ENCODE measurements at regions not wholly inside any gene's neighbourhood (a gene's known extent, or its start where the extent isn't known, plus 50 kb on each side); places are given as distances from the start of the nearest gene placed in this dataset.
"Not testable (repeated sequence)": the region's sequence is repeated elsewhere in the genome, so short reads cannot be mapped to it uniquely, and the experiment has no call there.

- DNase-seq, result no peak
These were observed 244.1 kb upstream of the ZNF385D start for GRCh38 chr3:21995079-21995607.

GRCh38 chr3:22007368-22007767 lies 256.4 kb upstream of the ZNF385D start:
- DNase-seq, result no peak

- DNase-seq, result no peak
These were observed 260.0 kb upstream of the ZNF385D start for GRCh38 chr3:22010997-22011396.

GRCh38 chr3:22012471-22012870 lies 261.5 kb upstream of the ZNF385D start:
- DNase-seq, result no peak

- DNase-seq, result no peak
These were observed 262.6 kb upstream of the ZNF385D start for GRCh38 chr3:22013641-22014040.

GRCh38 chr3:22016197-22016596 lies 265.2 kb upstream of the ZNF385D start:
- no peak for DNase-seq

- DNase-seq, result not testable (repeated sequence)
These were observed 273.6 kb upstream of the ZNF385D start for GRCh38 chr3:22024638-22025037.

- no peak for DNase-seq
These were observed 278.5 kb upstream of the ZNF385D start for GRCh38 chr3:22029480-22029879.

GRCh38 chr3:22039161-22039560 lies 288.2 kb upstream of the ZNF385D start:
- no peak for DNase-seq

GRCh38 chr3:22040150-22040549 lies 289.1 kb upstream of the ZNF385D start:
- DNase-seq, result no peak

- DNase-seq, result peak; percentile 3
These were observed 294.9 kb upstream of the ZNF385D start for GRCh38 chr3:22045882-22046281.

GRCh38 chr3:22063500-22063899 lies 312.5 kb upstream of the ZNF385D start:
- DNase-seq, result no peak

GRCh38 chr3:22068619-22069018 lies 317.6 kb upstream of the ZNF385D start:
- DNase-seq, result no peak

GRCh38 chr3:22088204-22088603 lies 337.2 kb upstream of the ZNF385D start:
- DNase-seq, result no peak

GRCh38 chr3:22089284-22089683 lies 338.3 kb upstream of the ZNF385D start:
- DNase-seq, result peak; percentile 45

GRCh38 chr3:22091329-22091728 lies 340.3 kb upstream of the ZNF385D start:
- no peak for DNase-seq

- no peak for DNase-seq
These were observed 347.0 kb upstream of the ZNF385D start for GRCh38 chr3:22098021-22098420.

- DNase-seq, result no peak
These were observed 350.3 kb upstream of the ZNF385D start for GRCh38 chr3:22101351-22101750.

GRCh38 chr3:22101811-22102210 lies 350.8 kb upstream of the ZNF385D start:
- no peak for DNase-seq

- no peak for DNase-seq
These were observed 352.4 kb upstream of the ZNF385D start for GRCh38 chr3:22103423-22103822.

- no peak for DNase-seq
These were observed 355.3 kb upstream of the ZNF385D start for GRCh38 chr3:22106213-22106896.

GRCh38 chr3:22111226-22111625 lies 360.2 kb upstream of the ZNF385D start:
- no peak for DNase-seq

- no peak for DNase-seq
These were observed 362.4 kb upstream of the ZNF385D start for GRCh38 chr3:22113453-22113852.

GRCh38 chr3:22115581-22115980 lies 364.6 kb upstream of the ZNF385D start:
- DNase-seq, result no peak

- no peak for DNase-seq
These were observed 366.1 kb upstream of the ZNF385D start for GRCh38 chr3:22117091-22117490.

Measured in NCI-H345 (cell line).